ENCODE measurements at regions not wholly inside any gene's neighbourhood (a gene's known extent, or its start where the extent isn't known, plus 50 kb on each side); places are given as distances from the start of the nearest gene placed in this dataset.

DNA sequence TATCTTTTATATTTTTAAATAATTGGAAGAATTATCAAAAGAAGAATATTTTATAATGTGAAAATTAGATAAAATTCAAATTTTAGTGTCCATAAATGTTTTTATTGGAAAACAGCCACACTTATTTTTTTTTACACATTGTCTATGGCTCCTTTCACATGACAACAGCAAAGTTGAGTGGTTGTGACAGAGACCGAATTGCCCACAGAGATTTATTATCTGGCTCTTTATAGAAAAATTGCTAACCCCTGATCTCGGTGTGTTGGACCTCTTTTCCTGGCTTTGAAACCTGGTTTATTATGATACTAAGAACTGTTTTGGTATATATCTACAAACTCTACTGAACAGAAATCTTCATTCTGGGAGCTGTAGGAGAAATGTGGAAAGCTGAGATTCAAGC, 269.1 kb upstream of the UMPS start:
- H3K4me3 ChIP-seq (ENCODE audit: low read depth, low read length) = no peak overlapping the region
- DNase-seq (ENCODE audit: low read depth) = no peak
- TF ChIP-seq, protein P1, sequence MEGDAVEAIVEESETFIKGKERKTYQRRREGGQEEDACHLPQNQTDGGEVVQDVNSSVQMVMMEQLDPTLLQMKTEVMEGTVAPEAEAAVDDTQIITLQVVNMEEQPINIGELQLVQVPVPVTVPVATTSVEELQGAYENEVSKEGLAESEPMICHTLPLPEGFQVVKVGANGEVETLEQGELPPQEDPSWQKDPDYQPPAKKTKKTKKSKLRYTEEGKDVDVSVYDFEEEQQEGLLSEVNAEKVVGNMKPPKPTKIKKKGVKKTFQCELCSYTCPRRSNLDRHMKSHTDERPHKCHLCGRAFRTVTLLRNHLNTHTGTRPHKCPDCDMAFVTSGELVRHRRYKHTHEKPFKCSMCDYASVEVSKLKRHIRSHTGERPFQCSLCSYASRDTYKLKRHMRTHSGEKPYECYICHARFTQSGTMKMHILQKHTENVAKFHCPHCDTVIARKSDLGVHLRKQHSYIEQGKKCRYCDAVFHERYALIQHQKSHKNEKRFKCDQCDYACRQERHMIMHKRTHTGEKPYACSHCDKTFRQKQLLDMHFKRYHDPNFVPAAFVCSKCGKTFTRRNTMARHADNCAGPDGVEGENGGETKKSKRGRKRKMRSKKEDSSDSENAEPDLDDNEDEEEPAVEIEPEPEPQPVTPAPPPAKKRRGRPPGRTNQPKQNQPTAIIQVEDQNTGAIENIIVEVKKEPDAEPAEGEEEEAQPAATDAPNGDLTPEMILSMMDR (IDR thresholded peaks at IDR 0.05; ENCODE audit: insufficient read depth, low read depth, low read length, missing control alignments) = no peak

DNA sequence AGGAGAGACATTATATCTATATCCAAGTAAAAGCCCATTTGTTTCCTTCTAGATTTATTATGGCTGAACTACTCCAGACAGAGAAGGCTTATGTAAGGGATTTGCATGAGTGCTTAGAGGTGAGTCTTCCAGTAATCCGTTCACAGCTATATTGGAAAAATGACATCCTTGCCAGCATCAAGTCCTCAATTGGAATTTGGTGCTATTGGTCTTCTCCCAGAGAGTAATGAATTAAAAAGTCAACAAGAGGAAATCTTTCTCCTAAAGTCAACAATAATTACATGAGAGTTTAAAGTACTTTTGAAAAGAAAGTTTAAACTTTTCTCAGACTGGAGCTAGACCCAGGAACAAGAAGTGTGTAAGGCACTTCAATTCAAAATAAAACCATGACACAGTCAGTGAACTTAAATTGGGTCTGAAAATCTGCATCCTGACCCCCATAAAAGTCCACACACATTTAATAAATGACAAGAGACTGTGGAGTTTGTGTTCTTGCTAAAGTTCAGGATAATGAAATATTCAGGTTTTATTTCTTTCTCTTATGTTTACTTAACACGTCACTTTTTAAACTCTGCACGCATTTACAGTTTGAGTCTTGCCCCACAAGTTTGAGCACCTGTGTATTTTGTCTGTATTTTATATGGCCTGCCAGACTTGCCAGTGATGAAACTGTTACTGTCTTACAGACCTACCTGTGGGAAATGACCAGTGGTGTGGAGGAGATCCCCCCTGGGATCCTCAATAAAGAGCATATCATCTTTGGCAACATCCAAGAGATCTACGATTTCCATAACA, 268.2 kb upstream of the UMPS start:
- TF ChIP-seq, protein P1 (IDR thresholded peaks at IDR 0.05; ENCODE audit: insufficient read depth, low read depth, low read length, missing control alignments) = no peak
- H3K4me3 ChIP-seq (ENCODE audit: low read depth, low read length) = no peak overlapping the region
- DNase-seq (ENCODE audit: low read depth) = no peak

DNA sequence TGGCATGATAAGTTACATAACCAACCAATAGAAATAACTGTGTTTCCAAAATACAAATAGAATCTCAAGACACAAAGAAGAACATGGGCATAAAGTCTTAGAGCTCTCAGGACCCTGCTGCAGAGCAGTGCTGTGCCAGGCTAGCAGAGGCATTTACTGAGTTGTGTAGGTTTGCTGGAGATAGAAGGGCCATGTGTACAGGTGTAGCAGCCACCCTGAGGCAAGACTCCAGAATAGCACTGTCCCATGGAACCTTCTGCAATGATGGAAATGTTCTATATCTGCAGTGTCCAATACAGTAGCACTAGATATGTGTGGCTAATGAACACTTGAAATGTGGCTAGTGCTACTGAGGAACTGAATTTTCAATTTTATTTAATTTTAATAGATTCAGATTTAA, 267.0 kb upstream of the UMPS start:
- H3K4me3 ChIP-seq (ENCODE audit: low read depth, low read length) = no peak overlapping the region
- TF ChIP-seq, protein P1 (IDR thresholded peaks at IDR 0.05; ENCODE audit: insufficient read depth, low read depth, low read length, missing control alignments) = no peak
- no peak for DNase-seq (ENCODE audit: low read depth)

DNA sequence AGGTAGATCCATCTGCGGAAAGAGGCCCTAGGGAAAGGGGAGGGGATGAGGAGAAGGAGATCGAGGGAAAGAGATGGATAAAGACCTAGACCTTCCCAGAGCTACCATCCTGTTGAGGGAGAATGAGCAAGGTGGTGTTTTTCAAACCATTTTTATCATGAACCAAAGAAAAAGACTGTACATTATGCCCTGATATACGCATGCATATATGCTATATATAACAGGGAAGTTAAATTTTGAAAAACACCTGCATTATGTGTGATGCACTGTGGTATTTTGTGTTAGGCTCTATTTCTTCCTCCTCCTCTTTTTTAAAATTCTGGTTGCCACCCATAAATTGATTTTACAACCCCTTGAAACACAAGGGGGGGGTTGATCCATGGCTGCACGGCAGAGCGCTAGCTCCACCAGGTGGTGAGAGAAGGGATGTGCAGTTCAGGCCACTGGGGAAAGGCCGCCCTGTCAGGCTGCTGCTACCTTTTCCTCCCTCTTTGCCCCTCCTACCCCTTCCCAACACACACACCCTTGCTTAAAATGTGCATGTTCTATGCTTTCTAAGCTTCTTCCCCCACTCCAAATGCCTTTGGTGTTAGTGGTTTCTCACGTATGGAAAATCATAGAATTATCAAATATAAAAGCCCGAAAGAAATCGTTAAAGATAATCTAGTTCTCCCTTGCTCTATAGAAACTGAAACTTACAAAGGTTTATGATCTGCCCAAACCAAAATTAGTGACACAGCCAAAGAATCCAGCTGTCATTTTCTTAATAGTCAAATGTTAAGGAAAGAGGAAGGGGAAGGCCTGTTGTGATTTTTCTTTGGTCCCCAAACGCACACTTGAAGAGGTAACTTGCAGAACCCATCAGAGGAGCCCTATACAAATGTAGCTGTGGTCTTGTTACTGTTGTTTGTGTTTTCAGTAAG, 262.0 kb upstream of the UMPS start:
- TF ChIP-seq, protein P1 (IDR thresholded peaks at IDR 0.05; ENCODE audit: insufficient read depth, low read depth, low read length, missing control alignments) = peak; percentile 97
- H3K4me3 ChIP-seq (ENCODE audit: low read depth, low read length) = no peak overlapping the region
- DNase-seq (ENCODE audit: low read depth) = peak; percentile 46

DNA sequence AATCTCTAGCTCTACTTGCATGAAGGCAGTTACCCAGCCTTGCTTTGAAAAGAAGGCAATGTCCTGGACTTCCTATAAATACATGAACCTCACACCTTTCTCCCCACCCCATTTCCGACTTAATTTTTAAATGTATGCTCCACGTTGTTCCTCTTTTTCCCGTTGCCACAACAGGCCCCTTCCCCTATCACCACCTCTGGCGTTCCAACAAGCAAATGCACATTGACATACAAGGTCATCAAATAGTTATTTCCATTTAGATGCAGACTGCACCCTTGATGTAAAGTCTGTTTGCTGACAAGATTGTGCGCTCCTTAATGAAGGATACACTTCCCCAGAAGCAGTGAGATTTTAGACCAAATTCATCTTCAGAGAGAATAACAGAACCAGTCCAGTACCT, 260.7 kb upstream of the UMPS start:
- TF ChIP-seq, protein P1 (IDR thresholded peaks at IDR 0.05; ENCODE audit: insufficient read depth, low read depth, low read length, missing control alignments) = no peak
- no peak overlapping the region for H3K4me3 ChIP-seq (ENCODE audit: low read depth, low read length)
- DNase-seq (ENCODE audit: low read depth) = no peak

GRCh38 chr3:124478830-124479229, 251.4 kb upstream of the UMPS start:
- TF ChIP-seq, protein P1 (IDR thresholded peaks at IDR 0.05; ENCODE audit: insufficient read depth, low read depth, low read length, missing control alignments) = no peak
- H3K4me3 ChIP-seq (ENCODE audit: low read depth, low read length) = no peak overlapping the region
- DNase-seq (ENCODE audit: low read depth) = no peak
